NCI-H748 (cell line): ENCODE measurements at regions not wholly inside any gene's neighbourhood (a gene's known extent, or its start where the extent isn't known, plus 50 kb on each side); places are given as distances from the start of the nearest gene placed in this dataset.
A peak's percentile ranks its signal among the peaks of the same experiment; 100 is the strongest.

Experiments
- DNase-seq: peaks from one replicate; lab custom pipeline; 2025; ENCODE audit not compliant: unreplicated experiment; lab: John Stamatoyannopoulos, UW

GRCh38 chr4:41318839-41319530, 62.3 kb downstream of the UCHL1 start:
- DNase-seq = peak; percentile 25

- peak; percentile 21 for DNase-seq
Measured at GRCh38 chr4:41319553-41319952, 62.8 kb downstream of the UCHL1 start.

GRCh38 chr4:41320278-41320677, 63.5 kb downstream of the UCHL1 start:
- no peak for DNase-seq

- DNase-seq = no peak
Measured at GRCh38 chr4:41320786-41321185, 64.1 kb downstream of the UCHL1 start.

GRCh38 chr4:41321216-41321945, 64.7 kb downstream of the UCHL1 start:
- DNase-seq = no peak

GRCh38 chr4:41322617-41323016, 65.9 kb downstream of the UCHL1 start:
- DNase-seq = no peak

- no peak for DNase-seq
Measured at GRCh38 chr4:41323179-41323578, 66.5 kb downstream of the UCHL1 start.

- no peak for DNase-seq
Measured at GRCh38 chr4:41323706-41324105, 67.0 kb downstream of the UCHL1 start.

GRCh38 chr4:41324861-41325260, 68.1 kb downstream of the UCHL1 start:
- DNase-seq = no peak

GRCh38 chr4:41325901-41326300, 69.2 kb downstream of the UCHL1 start:
- no peak for DNase-seq

GRCh38 chr4:41326776-41327175, 70.0 kb downstream of the UCHL1 start:
- DNase-seq = no peak

- DNase-seq = no peak
Measured at GRCh38 chr4:41327770-41328169, 71.0 kb downstream of the UCHL1 start.

GRCh38 chr4:41329361-41329760, 72.6 kb downstream of the UCHL1 start:
- DNase-seq = no peak

- DNase-seq = no peak
Measured at GRCh38 chr4:41331224-41331623, 74.5 kb downstream of the UCHL1 start.

GRCh38 chr4:41332510-41333054, 75.9 kb downstream of the UCHL1 start:
- DNase-seq = no peak

GRCh38 chr4:41334182-41334581, 77.5 kb downstream of the UCHL1 start:
- peak; percentile 86 for DNase-seq

- DNase-seq = peak; percentile 71
Measured at GRCh38 chr4:41339812-41340809, 83.4 kb downstream of the UCHL1 start.

GRCh38 chr4:41346306-41347061, 89.8 kb downstream of the UCHL1 start:
- no peak for DNase-seq

- no peak for DNase-seq
Measured at GRCh38 chr4:41349021-41349420, 92.3 kb downstream of the UCHL1 start.

GRCh38 chr4:41358647-41359421, 102.1 kb downstream of the UCHL1 start:
- DNase-seq = peak; percentile 86
